ENCODE measurements at regions not wholly inside any gene's neighbourhood (a gene's known extent, or its start where the extent isn't known, plus 50 kb on each side); places are given as distances from the start of the nearest gene placed in this dataset.

- peaks cover 1% of the 10 kb centered on the region for H3K9me3 Mint-ChIP-seq
- H3K36me3 Mint-ChIP-seq (ENCODE audit: low read depth): peaks cover under 1% of the 10 kb centered on the region
- H3K27me3 Mint-ChIP-seq (ENCODE audit: low read depth, poor library complexity): no peaks in the 10 kb centered on the region
- H3K27ac Mint-ChIP-seq: no peak overlapping the region
- DNase-seq: no peak
- H3K4me1 Mint-ChIP-seq: peaks cover 29% of the 10 kb centered on the region
- H3K4me3 Mint-ChIP-seq: no peak overlapping the region
- no peak for TF ChIP-seq CTCF (IDR thresholded peaks at IDR 0.05)
Observed at GRCh38 chr2:16215902-16216557, 275.7 kb downstream of the MYCN start.

- no peak for DNase-seq
- TF ChIP-seq CTCF (IDR thresholded peaks at IDR 0.05): no peak
- H3K4me3 Mint-ChIP-seq: no peak overlapping the region
- H3K27ac Mint-ChIP-seq: no peak overlapping the region
- H3K9me3 Mint-ChIP-seq: peaks cover 5% of the 10 kb centered on the region
- peaks cover 29% of the 10 kb centered on the region for H3K4me1 Mint-ChIP-seq
- H3K36me3 Mint-ChIP-seq (ENCODE audit: low read depth): peaks cover 5% of the 10 kb centered on the region
- no peaks in the 10 kb centered on the region for H3K27me3 Mint-ChIP-seq (ENCODE audit: low read depth, poor library complexity)
Observed at GRCh38 chr2:16214861-16215260, 274.5 kb downstream of the MYCN start.

GRCh38 chr2:16214391-16214790 is 274.0 kb downstream of the MYCN start:
- TF ChIP-seq CTCF (IDR thresholded peaks at IDR 0.05): no peak
- H3K27me3 Mint-ChIP-seq (ENCODE audit: low read depth, poor library complexity): no peaks in the 10 kb centered on the region
- no peak for DNase-seq
- no peak overlapping the region for H3K4me3 Mint-ChIP-seq
- H3K9me3 Mint-ChIP-seq: peaks cover 5% of the 10 kb centered on the region
- H3K27ac Mint-ChIP-seq: no peak overlapping the region
- peaks cover 29% of the 10 kb centered on the region for H3K4me1 Mint-ChIP-seq
- H3K36me3 Mint-ChIP-seq (ENCODE audit: low read depth): peaks cover 5% of the 10 kb centered on the region

GRCh38 chr2:16212321-16212720 is 272.0 kb downstream of the MYCN start:
- no peak overlapping the region for H3K4me3 Mint-ChIP-seq
- no peak overlapping the region for H3K27ac Mint-ChIP-seq
- H3K4me1 Mint-ChIP-seq: peaks cover 19% of the 10 kb centered on the region
- TF ChIP-seq CTCF (IDR thresholded peaks at IDR 0.05): no peak
- H3K27me3 Mint-ChIP-seq (ENCODE audit: low read depth, poor library complexity): no peaks in the 10 kb centered on the region
- no peak for DNase-seq
- peaks cover 5% of the 10 kb centered on the region for H3K36me3 Mint-ChIP-seq (ENCODE audit: low read depth)
- peaks cover 8% of the 10 kb centered on the region for H3K9me3 Mint-ChIP-seq

- Mint-ChIP-seq H3K4me1 (peaks cover 9% of the 10 kb centered on the region), H3K9me3 (peaks cover 11% of the 10 kb centered on the region), H3K4me3 (no peak overlapping the region), H3K27me3 (ENCODE audit: low read depth, poor library complexity) (no peaks in the 10 kb centered on the region), H3K27ac (no peak overlapping the region), H3K36me3 (ENCODE audit: low read depth) (peaks cover 5% of the 10 kb centered on the region)
- no peak for TF ChIP-seq CTCF (IDR thresholded peaks at IDR 0.05)
- DNase-seq: no peak
Observed at GRCh38 chr2:16211341-16211740, 271.0 kb downstream of the MYCN start.

GRCh38 chr2:16210841-16211240 is 270.5 kb downstream of the MYCN start:
- Mint-ChIP-seq H3K27me3 (ENCODE audit: low read depth, poor library complexity) (no peaks in the 10 kb centered on the region), H3K4me1 (peaks cover 4% of the 10 kb centered on the region), H3K27ac (no peak overlapping the region), H3K4me3 (no peak overlapping the region), H3K9me3 (peaks cover 11% of the 10 kb centered on the region), H3K36me3 (ENCODE audit: low read depth) (peaks cover 5% of the 10 kb centered on the region)
- no peak for DNase-seq
- no peak for TF ChIP-seq CTCF (IDR thresholded peaks at IDR 0.05)

Data from nephron progenitor cell (in vitro differentiated cells).